GM19452 (cell line): ENCODE measurements at regions not wholly inside any gene's neighbourhood (a gene's known extent, or its start where the extent isn't known, plus 50 kb on each side); places are given as distances from the start of the nearest gene placed in this dataset.
A peak's percentile ranks its signal among the peaks of the same experiment; 100 is the strongest.

Source experiments
- ATAC-seq: cut with Tn5 transposase; IDR thresholded peaks from one replicate; pipeline ENCODE4 v1.9.1; 2021; ENCODE audit not compliant: unreplicated experiment

GRCh38 chr6:170483413-170483812 is 69.7 kb downstream of the PSMB1 start:
- ATAC-seq, result no peak

- ATAC-seq, result no peak
Observed at GRCh38 chr6:170480050-170480692, 72.9 kb downstream of the PSMB1 start.

GRCh38 chr6:170476360-170476759 is 76.7 kb downstream of the PSMB1 start:
- ATAC-seq, result no peak

GRCh38 chr6:170475118-170475517 is 78.0 kb downstream of the PSMB1 start:
- no peak for ATAC-seq

- ATAC-seq, result no peak
Observed at GRCh38 chr6:170473801-170474200, 79.3 kb downstream of the PSMB1 start.

GRCh38 chr6:170473301-170473717 is 79.8 kb downstream of the PSMB1 start:
- ATAC-seq, result no peak

GRCh38 chr6:170471491-170471890 is 81.6 kb downstream of the PSMB1 start:
- ATAC-seq, result no peak

GRCh38 chr6:170470734-170471133 is 82.4 kb downstream of the PSMB1 start:
- ATAC-seq, result no peak

GRCh38 chr6:170464524-170464979 is 88.6 kb downstream of the PSMB1 start:
- ATAC-seq, result no peak

- no peak for ATAC-seq
Observed at GRCh38 chr6:170464080-170464479, 89.0 kb downstream of the PSMB1 start.

- no peak for ATAC-seq
Observed at GRCh38 chr6:170463101-170463721, 89.9 kb downstream of the PSMB1 start.

GRCh38 chr6:170462366-170463020 is 90.6 kb downstream of the PSMB1 start:
- no peak for ATAC-seq

- ATAC-seq, result no peak
Observed at GRCh38 chr6:170461556-170462365, 91.3 kb downstream of the PSMB1 start.

- ATAC-seq, result no peak
Observed at GRCh38 chr6:170461111-170461510, 92.0 kb downstream of the PSMB1 start.

GRCh38 chr6:170460641-170461040 is 92.5 kb downstream of the PSMB1 start:
- ATAC-seq, result no peak

GRCh38 chr6:170459451-170459850 is 93.7 kb downstream of the PSMB1 start:
- peak; percentile 89 for ATAC-seq

GRCh38 chr6:170456886-170457698 is 96.0 kb downstream of the PSMB1 start:
- ATAC-seq, result no peak
